DMS 273 treated with DMSO at 0.1 percent for 48 hours (cell line): ENCODE measurements at regions not wholly inside any gene's neighbourhood (a gene's known extent, or its start where the extent isn't known, plus 50 kb on each side); places are given as distances from the start of the nearest gene placed in this dataset.
A peak's percentile ranks its signal among the peaks of the same experiment; 100 is the strongest.
"Not testable (repeated sequence)": the region's sequence is repeated elsewhere in the genome, so short reads cannot be mapped to it uniquely, and the experiment has no call there.

Experiments
- DNase-seq: peaks from one replicate; lab custom pipeline; 2025; lab: John Stamatoyannopoulos, UW

GRCh38 chr12:72162875-72163274 is 109.3 kb upstream of the TRHDE start:
- no peak for DNase-seq

GRCh38 chr12:72168851-72169250 is 103.3 kb upstream of the TRHDE start:
- no peak for DNase-seq

- DNase-seq = no peak
Observed at GRCh38 chr12:72173974-72174373, 98.2 kb upstream of the TRHDE start.

- DNase-seq = no peak
Observed at GRCh38 chr12:72178244-72178643, 93.9 kb upstream of the TRHDE start.

GRCh38 chr12:72178871-72179270 is 93.3 kb upstream of the TRHDE start:
- DNase-seq = no peak

GRCh38 chr12:72179841-72180240 is 92.3 kb upstream of the TRHDE start:
- DNase-seq = no peak

GRCh38 chr12:72184971-72185533 is 87.1 kb upstream of the TRHDE start:
- not testable (repeated sequence) for DNase-seq

GRCh38 chr12:72189266-72189665 is 82.9 kb upstream of the TRHDE start:
- no peak for DNase-seq

GRCh38 chr12:72191761-72192160 is 80.4 kb upstream of the TRHDE start:
- DNase-seq = no peak

GRCh38 chr12:72197790-72198189 is 74.4 kb upstream of the TRHDE start:
- DNase-seq = no peak

GRCh38 chr12:72201457-72201856 is 70.7 kb upstream of the TRHDE start:
- no peak for DNase-seq

- DNase-seq = no peak
Observed at GRCh38 chr12:72203764-72204335, 68.3 kb upstream of the TRHDE start.

GRCh38 chr12:72207079-72207478 is 65.1 kb upstream of the TRHDE start:
- peak; percentile 15 for DNase-seq

- no peak for DNase-seq
Observed at GRCh38 chr12:72207486-72208409, 64.4 kb upstream of the TRHDE start.

- peak; percentile 45 for DNase-seq
Observed at GRCh38 chr12:72209086-72209485, 63.1 kb upstream of the TRHDE start.

- DNase-seq = no peak
Observed at GRCh38 chr12:72214163-72214562, 58.0 kb upstream of the TRHDE start.

GRCh38 chr12:72215287-72215686 is 56.9 kb upstream of the TRHDE start:
- DNase-seq = not testable (repeated sequence)

GRCh38 chr12:72219937-72220336 is 52.2 kb upstream of the TRHDE start:
- DNase-seq = no peak
